A549 (cell line): ENCODE measurements at regions not wholly inside any gene's neighbourhood (a gene's known extent, or its start where the extent isn't known, plus 50 kb on each side); places are given as distances from the start of the nearest gene placed in this dataset.

Experiments
- ATAC-seq, 2 experiments: fragments of 200-7000 bp in 1 of 2; fragments of >200 bp in 1 of 2; cut with Nextera tagmentation in 1 of 2; cut with Tn5 transposase in 1 of 2; 3 replicates each; pipeline versions ENCODE4 v1.8.0 to v1.9.1; 2018 to 2020; ENCODE audit warnings: mild to moderate bottlenecking in 1 of 2, moderate library complexity in 1 of 2
- CTCF ChIA-PET: fragments of 300-600 bp; sonication (Branson Sonifier 250); formaldehyde crosslinking; extraction: SDS; loops from one replicate; lab custom pipeline; 2021; ENCODE audit warnings: antibody characterized with exemption, inconsistent platforms; lab: Yijun Ruan, JAX
- POLR2A ChIA-PET: fragments of 350-600 bp; formaldehyde crosslinking; extraction: SDS; loops from one replicate; lab custom pipeline; 2021; ENCODE audit warnings: antibody characterized with exemption, inconsistent platforms; lab: Yijun Ruan, JAX
- DNase-seq, 2 experiments: peaks; one replicate each; pipeline versions ENCODE4 v3.0.0 to v3.0.0-alpha.2; 2011 to 2016; ENCODE audit warnings: low read depth in 1 of 2, low spot score in 1 of 2
- FAIRE-seq: peaks from 2 replicates; lab custom pipeline; 2011; peaks lifted over from hg19 to GRCh38; lab: Jason Lieb, UNC
- H3K27ac ChIP-seq, 2 experiments: fragments of >200 bp; sonication (Bioruptor Twin); formaldehyde crosslinking; 3 replicates each; pipeline ENCODE4 v1.5.1; 2016 to 2017
- H3K4me1 ChIP-seq: fragments of >200 bp; sonication (Bioruptor Twin); formaldehyde crosslinking; 3 replicates; pipeline ENCODE4 v1.6.1; 2016
- H3K4me2 ChIP-seq: fragments of >200 bp; sonication (Bioruptor Twin); formaldehyde crosslinking; 3 replicates; pipeline ENCODE4 v1.6.1; 2016
- H3K4me3 ChIP-seq: fragments of >200 bp; sonication (Bioruptor Twin); formaldehyde crosslinking; 3 replicates; pipeline ENCODE4 v1.5.1; 2016
- H3K9me3 ChIP-seq: fragments of >200 bp; sonication (Bioruptor Twin); formaldehyde crosslinking; 3 replicates; pipeline ENCODE4 v1.6.1; 2016
- ATOH8 ChIP-seq: fragments of 250-450 bp; sonication (Bioruptor Pico); IDR thresholded peaks from 2 replicates; pipeline ENCODE4 v1.5.0; 2020; ENCODE audit warnings: low read depth, mild to moderate bottlenecking, moderate library complexity
- CBX2 ChIP-seq: fragments of 200-600 bp; sonication (generic); IDR thresholded peaks from 2 replicates; pipeline ENCODE4 v1.6.1; 2016; ENCODE audit warnings: low read depth, mild to moderate bottlenecking, borderline replicate concordance
- CEBPB ChIP-seq, 2 experiments: fragments of >200 bp in 1 of 2; sonication (Bioruptor Twin) in 1 of 2; formaldehyde crosslinking in 1 of 2; IDR thresholded peaks; 2 replicates each; pipeline ENCODE4 v1.6.1; 2012 to 2016
- CHD2 ChIP-seq: fragments of 150-350 bp; IDR thresholded peaks from 2 replicates; pipeline ENCODE4 v1.6.1; 2014; ENCODE audit warnings: low read length; ENCODE audit not compliant: partially characterized antibody
- ELK1 ChIP-seq: fragments of 150-350 bp; IDR thresholded peaks from 2 replicates; pipeline ENCODE4 v1.6.1; 2014; ENCODE audit warnings: low read depth, mild to moderate bottlenecking, low read length
- EP300 ChIP-seq, 2 experiments: fragments of >200 bp; sonication (Bioruptor Twin); formaldehyde crosslinking; IDR thresholded peaks; 2 replicates in 1 of 2; 3 replicates in 1 of 2; pipeline ENCODE4 v1.6.1; 2016 to 2017
- FOXS1 ChIP-seq: fragments of 250-450 bp; sonication (Bioruptor Pico); IDR thresholded peaks from 2 replicates; pipeline ENCODE4 v1.5.0; 2020; ENCODE audit warnings: mild to moderate bottlenecking, moderate library complexity
- HMGXB4 ChIP-seq: fragments of 250-450 bp; sonication (Bioruptor Pico); IDR thresholded peaks from 2 replicates; pipeline ENCODE4 v1.5.0; 2021; ENCODE audit warnings: mild to moderate bottlenecking, moderate library complexity, borderline replicate concordance
- HOXA7 ChIP-seq: fragments of 250-450 bp; sonication (Bioruptor Pico); IDR thresholded peaks from 2 replicates; pipeline ENCODE4 v1.5.0; 2020; ENCODE audit warnings: mild to moderate bottlenecking, moderate library complexity
- HOXB13 ChIP-seq: fragments of 250-450 bp; sonication (Bioruptor Pico); IDR thresholded peaks from 2 replicates; pipeline ENCODE4 v1.5.0; 2020; ENCODE audit warnings: low read depth, mild to moderate bottlenecking, moderate library complexity
- JUN ChIP-seq, 2 experiments: fragments of >200 bp; sonication (Bioruptor Twin); formaldehyde crosslinking; IDR thresholded peaks; 2 replicates in 1 of 2; 3 replicates in 1 of 2; pipeline ENCODE4 v1.6.1; 2016 to 2017
- JUNB ChIP-seq: fragments of >200 bp; sonication (Bioruptor Twin); formaldehyde crosslinking; IDR thresholded peaks from 2 replicates; pipeline ENCODE4 v1.6.1; 2016
- KDM1A ChIP-seq: fragments of 200-600 bp; sonication (generic); IDR thresholded peaks from 2 replicates; pipeline ENCODE4 v1.6.1; 2016; ENCODE audit warnings: low read depth, mild to moderate bottlenecking
- KDM5A ChIP-seq: fragments of 200-600 bp; sonication (generic); IDR thresholded peaks from 2 replicates; pipeline ENCODE4 v1.6.1; 2016; ENCODE audit warnings: antibody characterized with exemption, mild to moderate bottlenecking
- MAFK ChIP-seq: fragments of 450-650 bp; IDR thresholded peaks from 2 replicates; pipeline ENCODE4 v1.6.1; 2014; ENCODE audit not compliant: partially characterized antibody
- MAX ChIP-seq: IDR thresholded peaks from 2 replicates; pipeline ENCODE4 v1.6.1; 2012
- MAZ ChIP-seq: fragments of 150-350 bp; IDR thresholded peaks from 2 replicates; pipeline ENCODE4 v1.6.1; 2014; ENCODE audit warnings: antibody characterized with exemption, low read depth, low read length, borderline replicate concordance
- MYC ChIP-seq: IDR thresholded peaks from 2 replicates; pipeline ENCODE4 v1.6.1; 2012; ENCODE audit warnings: mild to moderate bottlenecking, inconsistent platforms, low read length, improper control_type of control experiment, borderline replicate concordance
- POLR2A ChIP-seq: IDR thresholded peaks from 2 replicates; pipeline ENCODE4 v1.6.1; 2012; ENCODE audit warnings: mild to moderate bottlenecking, low read length
- RARB ChIP-seq: fragments of 250-450 bp; sonication (Bioruptor Pico); IDR thresholded peaks from 2 replicates; pipeline ENCODE4 v1.8.0; 2021; ENCODE audit warnings: mild to moderate bottlenecking, moderate library complexity
- RCOR1 ChIP-seq: fragments of 150-350 bp; IDR thresholded peaks from 2 replicates; pipeline ENCODE4 v1.6.1; 2014; ENCODE audit warnings: antibody characterized with exemption, low read length, low read depth
- REST ChIP-seq: fragments of 200-600 bp; sonication (generic); IDR thresholded peaks from 2 replicates; pipeline ENCODE4 v1.6.1; 2016; ENCODE audit warnings: antibody characterized with exemption, mild to moderate bottlenecking, moderate library complexity
- RFX5 ChIP-seq: fragments of 450-650 bp; IDR thresholded peaks from 2 replicates; pipeline ENCODE4 v1.7.1; 2014; ENCODE audit warnings: antibody characterized with exemption, mild to moderate bottlenecking, moderate library complexity
- SREBF2 ChIP-seq: fragments of 450-650 bp; IDR thresholded peaks from 2 replicates; pipeline ENCODE4 v1.6.1; 2014; ENCODE audit warnings: mild to moderate bottlenecking, moderate library complexity
- ZC3H11A ChIP-seq: fragments of 450-650 bp; IDR thresholded peaks from 2 replicates; pipeline ENCODE4 v1.6.1; 2014; ENCODE audit warnings: antibody characterized with exemption, mild to moderate bottlenecking
- ZFP36 ChIP-seq: fragments of 450-650 bp; IDR thresholded peaks from 2 replicates; pipeline ENCODE4 v1.6.1; 2014; ENCODE audit warnings: borderline replicate concordance; ENCODE audit not compliant: partially characterized antibody
- ZNF302 ChIP-seq: fragments of 250-450 bp; sonication (Bioruptor Pico); IDR thresholded peaks from 2 replicates; pipeline ENCODE4 v1.9.0; 2021; ENCODE audit warnings: inconsistent platforms, mild to moderate bottlenecking, moderate library complexity
- ZSCAN20 ChIP-seq: fragments of 250-450 bp; sonication (Bioruptor Pico); IDR thresholded peaks from 2 replicates; pipeline ENCODE4 v1.8.0; 2022; ENCODE audit warnings: mild to moderate bottlenecking, moderate library complexity
- WGBS: methylation state at CpG from one replicate; pipeline ENCODE4 v1.1.6; 2017; ENCODE audit errors: missing lambda C conversion rate; 5-methylcytosine and 5-hydroxymethylcytosine counted together

- no peaks in the 10 kb centered on the region for H3K9me3 ChIP-seq
- TF ChIP-seq JUNB (no peak), CEBPB (IDR thresholded peaks at IDR 0.05) (no peak), FOXS1 (CRISPR knock-in tag) (no peak), ZC3H11A (no peak), REST (no peak), HMGXB4 (no peak)
- no peak overlapping the region for H3K4me3 ChIP-seq
- FAIRE-seq (no peak), ATAC-seq (no peak), DNase-seq (no peak)
- ChIA-PET POLR2A (no interaction called here), CTCF (interaction anchor here (1.3 kb wide), 1 partner anchor 69 kb away, joined by 3 read pairs; no protein-coding TSS in a partner anchor)
- WGBS, result 24% methylated on average over 2 of the region's 2 CpGs
- no peaks in the 10 kb centered on the region for H3K4me1 ChIP-seq
- H3K27ac ChIP-seq, result no peak overlapping the region
- H3K4me2 ChIP-seq, result no peak overlapping the region
Measured at GRCh38 chr13:105345730-105346129, 1189.7 kb downstream of the EFNB2 start.

GRCh38 chr13:105345131-105345530 lies 1190.3 kb downstream of the EFNB2 start:
- ChIA-PET POLR2A (no interaction called here), CTCF (no interaction called here)
- H3K4me1 ChIP-seq, result no peaks in the 10 kb centered on the region
- no peaks in the 10 kb centered on the region for H3K9me3 ChIP-seq
- FAIRE-seq (no peak), DNase-seq (no peak), ATAC-seq (no peak)
- TF ChIP-seq CHD2 (no peak), JUN (IDR thresholded peaks at IDR 0.05) (no peak), ZNF302 (CRISPR knock-in tag) (no peak), ZFP36 (no peak), POLR2A (no peak), MAFK (no peak), CEBPB (IDR thresholded peaks at IDR 0.05) (no peak), CBX2 (no peak), HOXA7 (CRISPR knock-in tag) (no peak)
- H3K27ac ChIP-seq, result no peak overlapping the region
- WGBS, result 22% methylated on average over 3 of the region's 3 CpGs
- no peak overlapping the region for H3K4me2 ChIP-seq
- H3K4me3 ChIP-seq, result no peak overlapping the region

- ATAC-seq (no peak), DNase-seq (no peak), FAIRE-seq (no peak)
- H3K9me3 ChIP-seq, result no peaks in the 10 kb centered on the region
- no peak overlapping the region for H3K27ac ChIP-seq
- CTCF ChIA-PET, result no interaction called here
- H3K4me3 ChIP-seq, result no peak overlapping the region
- no peaks in the 10 kb centered on the region for H3K4me1 ChIP-seq
- H3K4me2 ChIP-seq, result no peak overlapping the region
- POLR2A ChIA-PET, result no interaction called here
- 30% methylated on average over 4 of the region's 4 CpGs for WGBS
- TF ChIP-seq MYC (no peak), RARB (no peak), ELK1 (no peak), KDM5A (no peak), MAX (no peak), ATOH8 (CRISPR knock-in tag) (no peak), HOXB13 (no peak), CEBPB (IDR thresholded peaks at IDR 0.05) (no peak), SREBF2 (no peak), RFX5 (no peak), KDM1A (no peak), POLR2A (no peak), EP300 (IDR thresholded peaks at IDR 0.05) (no peak), RCOR1 (no peak), ZSCAN20 (no peak), JUNB (no peak), MAZ (no peak)
Measured at GRCh38 chr13:105343134-105343806, 1192.2 kb downstream of the EFNB2 start.
